Ovary (tissue), 3 donors: ENCODE measurements at regions not wholly inside any gene's neighbourhood (a gene's known extent, or its start where the extent isn't known, plus 50 kb on each side); places are given as distances from the start of the nearest gene placed in this dataset.

Source experiments
- EP300 ChIP-seq: sonication (generic); formaldehyde crosslinking; IDR thresholded peaks from one replicate; pipeline ENCODE4 v1.6.1; 2017; ENCODE audit warnings: antibody characterized with exemption
- POLR2A ChIP-seq: fragments of 450-650 bp; IDR thresholded peaks from one replicate; pipeline ENCODE4 v1.6.1; 2017; ENCODE audit warnings: antibody characterized with exemption, mild to moderate bottlenecking, moderate library complexity
- TF ChIP-seq, protein P1 (sequence below), 3 donors: fragments of 450-650 bp in 2 of 3; fragments of 200-600 bp in 1 of 3; IDR thresholded peaks; one replicate each; pipeline versions ENCODE4 v1.5.1 to v1.8.0; 2016 to 2022; ENCODE audit warnings: antibody characterized with exemption in 3 of 3, mild to moderate bottlenecking in 1 of 3
- donor health status: DM: no; HTN: no; CAD: no.

DNA sequence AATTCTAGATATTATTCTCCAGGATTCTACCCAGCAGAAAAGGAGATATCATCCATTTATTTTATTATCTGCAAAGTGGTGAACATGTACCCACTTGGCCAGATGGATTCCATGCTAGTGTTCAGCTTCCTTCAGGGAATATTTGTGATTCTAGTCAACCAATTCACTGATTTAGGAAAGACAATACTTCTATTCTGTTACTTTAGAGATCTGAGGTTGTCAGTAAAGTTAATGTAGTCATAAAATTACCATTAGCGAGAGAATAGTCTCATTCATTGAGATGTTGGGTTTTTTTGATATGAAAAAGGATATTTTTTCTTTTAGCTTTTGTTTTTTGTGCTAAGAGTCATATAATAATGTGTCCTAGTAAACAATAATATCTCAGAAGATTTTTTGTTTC, 222.8 kb downstream of the CGGBP1 start:
- TF ChIP-seq, protein P1, sequence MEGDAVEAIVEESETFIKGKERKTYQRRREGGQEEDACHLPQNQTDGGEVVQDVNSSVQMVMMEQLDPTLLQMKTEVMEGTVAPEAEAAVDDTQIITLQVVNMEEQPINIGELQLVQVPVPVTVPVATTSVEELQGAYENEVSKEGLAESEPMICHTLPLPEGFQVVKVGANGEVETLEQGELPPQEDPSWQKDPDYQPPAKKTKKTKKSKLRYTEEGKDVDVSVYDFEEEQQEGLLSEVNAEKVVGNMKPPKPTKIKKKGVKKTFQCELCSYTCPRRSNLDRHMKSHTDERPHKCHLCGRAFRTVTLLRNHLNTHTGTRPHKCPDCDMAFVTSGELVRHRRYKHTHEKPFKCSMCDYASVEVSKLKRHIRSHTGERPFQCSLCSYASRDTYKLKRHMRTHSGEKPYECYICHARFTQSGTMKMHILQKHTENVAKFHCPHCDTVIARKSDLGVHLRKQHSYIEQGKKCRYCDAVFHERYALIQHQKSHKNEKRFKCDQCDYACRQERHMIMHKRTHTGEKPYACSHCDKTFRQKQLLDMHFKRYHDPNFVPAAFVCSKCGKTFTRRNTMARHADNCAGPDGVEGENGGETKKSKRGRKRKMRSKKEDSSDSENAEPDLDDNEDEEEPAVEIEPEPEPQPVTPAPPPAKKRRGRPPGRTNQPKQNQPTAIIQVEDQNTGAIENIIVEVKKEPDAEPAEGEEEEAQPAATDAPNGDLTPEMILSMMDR (IDR thresholded peaks at IDR 0.05), result no peak
- TF ChIP-seq EP300 (no peak), POLR2A (no peak)
